ENCODE measurements at regions not wholly inside any gene's neighbourhood (a gene's known extent, or its start where the extent isn't known, plus 50 kb on each side); places are given as distances from the start of the nearest gene placed in this dataset.

DNA sequence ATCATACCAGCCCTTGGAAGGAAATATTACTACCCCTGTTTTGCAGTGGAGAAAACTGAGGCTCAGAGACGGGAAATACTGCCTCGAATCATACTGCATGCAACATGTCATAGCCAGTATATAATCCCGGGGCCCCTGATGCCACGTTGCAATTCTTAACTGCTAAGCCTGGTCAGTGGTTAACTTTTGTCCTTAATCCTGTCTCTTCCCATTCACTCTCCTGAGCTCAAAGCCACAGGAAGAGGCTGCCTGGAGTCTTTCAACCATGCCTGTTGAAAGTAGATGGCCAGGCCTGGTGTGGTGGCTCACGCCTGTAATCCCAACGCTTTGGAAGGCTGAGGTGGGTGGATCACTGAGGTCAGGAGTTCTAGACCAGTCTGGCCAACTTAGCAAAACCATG, 166.6 kb downstream of the MIAT start:
- TF ChIP-seq, protein P1, sequence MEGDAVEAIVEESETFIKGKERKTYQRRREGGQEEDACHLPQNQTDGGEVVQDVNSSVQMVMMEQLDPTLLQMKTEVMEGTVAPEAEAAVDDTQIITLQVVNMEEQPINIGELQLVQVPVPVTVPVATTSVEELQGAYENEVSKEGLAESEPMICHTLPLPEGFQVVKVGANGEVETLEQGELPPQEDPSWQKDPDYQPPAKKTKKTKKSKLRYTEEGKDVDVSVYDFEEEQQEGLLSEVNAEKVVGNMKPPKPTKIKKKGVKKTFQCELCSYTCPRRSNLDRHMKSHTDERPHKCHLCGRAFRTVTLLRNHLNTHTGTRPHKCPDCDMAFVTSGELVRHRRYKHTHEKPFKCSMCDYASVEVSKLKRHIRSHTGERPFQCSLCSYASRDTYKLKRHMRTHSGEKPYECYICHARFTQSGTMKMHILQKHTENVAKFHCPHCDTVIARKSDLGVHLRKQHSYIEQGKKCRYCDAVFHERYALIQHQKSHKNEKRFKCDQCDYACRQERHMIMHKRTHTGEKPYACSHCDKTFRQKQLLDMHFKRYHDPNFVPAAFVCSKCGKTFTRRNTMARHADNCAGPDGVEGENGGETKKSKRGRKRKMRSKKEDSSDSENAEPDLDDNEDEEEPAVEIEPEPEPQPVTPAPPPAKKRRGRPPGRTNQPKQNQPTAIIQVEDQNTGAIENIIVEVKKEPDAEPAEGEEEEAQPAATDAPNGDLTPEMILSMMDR (IDR thresholded peaks at IDR 0.05 in 4 of 5, conservative IDR thresholded peaks at IDR 0.05 in 1 of 5) = no peak
- no peak for TF ChIP-seq POLR2A (IDR thresholded peaks at IDR 0.05)

Data from gastrocnemius medialis (tissue), 4 donors.